C4-2B (cell line): ENCODE measurements at regions not wholly inside any gene's neighbourhood (a gene's known extent, or its start where the extent isn't known, plus 50 kb on each side); places are given as distances from the start of the nearest gene placed in this dataset.

Experiments used
- ZFX ChIP-seq: fragments of 450-650 bp; IDR thresholded peaks from 2 replicates; pipeline ENCODE4 v1.6.1; 2017
- TF ChIP-seq, protein P1 (sequence below): fragments of 450-650 bp; conservative IDR thresholded peaks from 2 replicates; pipeline ENCODE4 v1.5.1; 2017; ENCODE audit warnings: mild to moderate bottlenecking

DNA sequence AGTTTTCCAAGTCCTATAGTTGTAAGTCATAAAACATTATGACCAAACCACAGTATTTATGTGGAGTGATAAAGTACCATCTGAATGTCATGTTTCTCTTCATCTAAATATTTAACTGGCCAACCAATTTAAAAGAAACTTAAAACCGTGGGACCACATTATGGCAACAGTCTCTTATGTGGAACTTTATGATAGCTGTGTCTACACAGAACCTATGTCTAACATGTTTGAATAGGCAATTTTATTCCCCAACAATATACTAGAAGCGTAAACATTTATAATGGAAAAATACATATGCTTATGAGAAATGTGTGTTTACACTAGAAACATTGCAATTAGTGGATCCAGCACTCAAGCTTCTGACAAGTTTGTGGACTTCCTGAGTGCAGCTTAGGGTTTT, 680.7 kb downstream of the REEP3 start:
- TF ChIP-seq, protein P1, sequence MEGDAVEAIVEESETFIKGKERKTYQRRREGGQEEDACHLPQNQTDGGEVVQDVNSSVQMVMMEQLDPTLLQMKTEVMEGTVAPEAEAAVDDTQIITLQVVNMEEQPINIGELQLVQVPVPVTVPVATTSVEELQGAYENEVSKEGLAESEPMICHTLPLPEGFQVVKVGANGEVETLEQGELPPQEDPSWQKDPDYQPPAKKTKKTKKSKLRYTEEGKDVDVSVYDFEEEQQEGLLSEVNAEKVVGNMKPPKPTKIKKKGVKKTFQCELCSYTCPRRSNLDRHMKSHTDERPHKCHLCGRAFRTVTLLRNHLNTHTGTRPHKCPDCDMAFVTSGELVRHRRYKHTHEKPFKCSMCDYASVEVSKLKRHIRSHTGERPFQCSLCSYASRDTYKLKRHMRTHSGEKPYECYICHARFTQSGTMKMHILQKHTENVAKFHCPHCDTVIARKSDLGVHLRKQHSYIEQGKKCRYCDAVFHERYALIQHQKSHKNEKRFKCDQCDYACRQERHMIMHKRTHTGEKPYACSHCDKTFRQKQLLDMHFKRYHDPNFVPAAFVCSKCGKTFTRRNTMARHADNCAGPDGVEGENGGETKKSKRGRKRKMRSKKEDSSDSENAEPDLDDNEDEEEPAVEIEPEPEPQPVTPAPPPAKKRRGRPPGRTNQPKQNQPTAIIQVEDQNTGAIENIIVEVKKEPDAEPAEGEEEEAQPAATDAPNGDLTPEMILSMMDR, result no peak
- TF ChIP-seq ZFX, result no peak
